Keratinocyte (primary cell): ENCODE measurements at regions not wholly inside any gene's neighbourhood (a gene's known extent, or its start where the extent isn't known, plus 50 kb on each side); places are given as distances from the start of the nearest gene placed in this dataset.

ENCODE experiments used
- DNase-seq: peaks from one replicate; pipeline ENCODE4 v3.0.0-alpha.2; 2011; ENCODE audit warnings: low read depth, missing footprints, low spot score
- FAIRE-seq: peaks from 2 replicates; lab custom pipeline; 2011; peaks lifted over from hg19 to GRCh38; lab: Jason Lieb, UNC
- H2AFZ ChIP-seq: 2 replicates; pipeline ENCODE4 v1.6.0; 2012; ENCODE audit warnings: low read length, control low read depth, inconsistent platforms; ENCODE audit not compliant: control insufficient read depth
- H3K27ac ChIP-seq: 2 replicates; pipeline ENCODE4 v1.5.1; 2011; ENCODE audit warnings: low read length; ENCODE audit not compliant: control insufficient read depth, insufficient read depth
- H3K27me3 ChIP-seq: 3 replicates; pipeline ENCODE4 v1.6.0; 2011; ENCODE audit warnings: low read length; ENCODE audit not compliant: control insufficient read depth, insufficient read depth; ENCODE audit errors: extremely low read depth
- H3K36me3 ChIP-seq, 2 experiments: 2 replicates in 1 of 2; 3 replicates in 1 of 2; pipeline ENCODE4 v1.5.1; 2011; ENCODE audit warnings: low read length in 2 of 2, mild to moderate bottlenecking in 1 of 2; ENCODE audit not compliant: control insufficient read depth in 2 of 2, insufficient read depth in 2 of 2; ENCODE audit errors: extremely low read depth in 1 of 2
- H3K4me1 ChIP-seq: 3 replicates; pipeline ENCODE4 v1.5.1; 2011; ENCODE audit warnings: low read length; ENCODE audit not compliant: control insufficient read depth, insufficient read depth; ENCODE audit errors: extremely low read depth
- H3K4me2 ChIP-seq: 3 replicates; pipeline ENCODE4 v1.6.0; 2011; ENCODE audit warnings: low read depth, low read length; ENCODE audit not compliant: control insufficient read depth, insufficient read depth; ENCODE audit errors: extremely low read depth
- H3K4me3 ChIP-seq, 3 experiments: fragments of 200-600 bp in 1 of 3; sonication (generic) in 1 of 3; 2 replicates in 2 of 3; 3 replicates in 1 of 3; pipeline ENCODE4 v1.5.1; 2011 to 2016; ENCODE audit warnings: low read length in 3 of 3, mild to moderate bottlenecking in 3 of 3, control low read depth in 2 of 3, inconsistent platforms in 1 of 3, low read depth in 1 of 3, mixed read lengths in 1 of 3, mixed run types in 1 of 3, moderate library complexity in 1 of 3; ENCODE audit not compliant: control insufficient read depth in 2 of 3, insufficient read depth in 2 of 3; ENCODE audit errors: extremely low read depth in 1 of 3
- H3K79me2 ChIP-seq: 2 replicates; pipeline ENCODE4 v1.6.0; 2012; ENCODE audit warnings: low read length; ENCODE audit not compliant: control insufficient read depth, insufficient read depth
- H3K9ac ChIP-seq: 3 replicates; pipeline ENCODE4 v1.6.0; 2011; ENCODE audit warnings: low read length; ENCODE audit not compliant: control insufficient read depth, insufficient read depth; ENCODE audit errors: extremely low read depth
- H3K9me1 ChIP-seq: 3 replicates; pipeline ENCODE4 v1.6.0; 2011; ENCODE audit warnings: low read length; ENCODE audit not compliant: control insufficient read depth, insufficient read depth; ENCODE audit errors: extremely low read depth
- H3K9me3 ChIP-seq: 2 replicates; pipeline ENCODE4 v1.5.1; 2012; ENCODE audit warnings: low read depth, low read length; ENCODE audit not compliant: control insufficient read depth
- H4K20me1 ChIP-seq: 3 replicates; pipeline ENCODE4 v1.6.0; 2011; ENCODE audit warnings: low read length; ENCODE audit not compliant: control insufficient read depth, insufficient read depth; ENCODE audit errors: extremely low read depth
- EZH2 ChIP-seq: IDR thresholded peaks from one replicate; pipeline ENCODE4 v1.6.1; 2012; ENCODE audit warnings: inconsistent platforms, mild to moderate bottlenecking, low read length, moderate library complexity
- dilution Hi-C: fragments of 300-500 bp; cut with MboI; formaldehyde crosslinking; loops from one replicate; pipeline ENCODE4 v1.7.0; 2020; ENCODE audit warnings: low sequenced_read_pairs; ENCODE audit not compliant: extremely low pct_ligation_motif_present
- TF ChIP-seq, protein P1 (sequence below), 3 experiments: IDR thresholded peaks in 1 of 3; conservative IDR thresholded peaks in 1 of 3; optimal IDR thresholded peaks in 1 of 3; 2 replicates in 2 of 3; 3 replicates in 1 of 3; pipeline versions ENCODE3 to v1.5.1; 2011; ENCODE audit warnings: low read length in 3 of 3, mild to moderate bottlenecking in 3 of 3, moderate library complexity in 2 of 3, control low read depth in 1 of 3, inconsistent platforms in 1 of 3; ENCODE audit not compliant: insufficient read depth in 2 of 3; ENCODE audit errors: extremely low read depth in 1 of 3

- Histone ChIP-seq H3K4me3 (no peak overlapping the region), H3K27me3 (no peaks in the 10 kb centered on the region), H3K4me1 (no peaks in the 10 kb centered on the region), H3K79me2 (no peaks in the 10 kb centered on the region), H3K9me3 (no peaks in the 10 kb centered on the region), H3K36me3 (no peaks in the 10 kb centered on the region), H4K20me1 (no peaks in the 10 kb centered on the region), H3K9me1 (no peaks in the 10 kb centered on the region), H3K4me2 (no peak overlapping the region), H2AFZ (no peak overlapping the region), H3K9ac (no peak overlapping the region), H3K27ac (no peak overlapping the region)
- no peak for TF ChIP-seq EZH2
- TF ChIP-seq, protein P1, sequence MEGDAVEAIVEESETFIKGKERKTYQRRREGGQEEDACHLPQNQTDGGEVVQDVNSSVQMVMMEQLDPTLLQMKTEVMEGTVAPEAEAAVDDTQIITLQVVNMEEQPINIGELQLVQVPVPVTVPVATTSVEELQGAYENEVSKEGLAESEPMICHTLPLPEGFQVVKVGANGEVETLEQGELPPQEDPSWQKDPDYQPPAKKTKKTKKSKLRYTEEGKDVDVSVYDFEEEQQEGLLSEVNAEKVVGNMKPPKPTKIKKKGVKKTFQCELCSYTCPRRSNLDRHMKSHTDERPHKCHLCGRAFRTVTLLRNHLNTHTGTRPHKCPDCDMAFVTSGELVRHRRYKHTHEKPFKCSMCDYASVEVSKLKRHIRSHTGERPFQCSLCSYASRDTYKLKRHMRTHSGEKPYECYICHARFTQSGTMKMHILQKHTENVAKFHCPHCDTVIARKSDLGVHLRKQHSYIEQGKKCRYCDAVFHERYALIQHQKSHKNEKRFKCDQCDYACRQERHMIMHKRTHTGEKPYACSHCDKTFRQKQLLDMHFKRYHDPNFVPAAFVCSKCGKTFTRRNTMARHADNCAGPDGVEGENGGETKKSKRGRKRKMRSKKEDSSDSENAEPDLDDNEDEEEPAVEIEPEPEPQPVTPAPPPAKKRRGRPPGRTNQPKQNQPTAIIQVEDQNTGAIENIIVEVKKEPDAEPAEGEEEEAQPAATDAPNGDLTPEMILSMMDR (optimal IDR thresholded peaks at IDR 0.05 in 1 of 3, IDR thresholded peaks at IDR 0.05 in 1 of 3, conservative IDR thresholded peaks at IDR 0.05 in 1 of 3; ENCODE audit: extremely low read depth in 1 of 3, insufficient read depth in 2 of 3, low read length in 3 of 3), result no peak
- FAIRE-seq (no peak), DNase-seq (no peak)
- dilution Hi-C loops, result no loop called here
These were observed 422.6 kb upstream of the ID2 start for GRCh38 chr2:8259106-8259840.

- Histone ChIP-seq H4K20me1 (no peaks in the 10 kb centered on the region), H3K27ac (no peak overlapping the region), H3K4me3 (no peak overlapping the region), H3K27me3 (no peaks in the 10 kb centered on the region), H3K4me1 (no peaks in the 10 kb centered on the region), H3K4me2 (no peak overlapping the region), H3K9me3 (no peaks in the 10 kb centered on the region), H3K9ac (no peak overlapping the region), H3K9me1 (no peaks in the 10 kb centered on the region), H3K36me3 (no peaks in the 10 kb centered on the region), H3K79me2 (no peaks in the 10 kb centered on the region), H2AFZ (no peak overlapping the region)
- TF ChIP-seq EZH2, result no peak
- TF ChIP-seq, protein P1 (optimal IDR thresholded peaks at IDR 0.05 in 1 of 3, IDR thresholded peaks at IDR 0.05 in 1 of 3, conservative IDR thresholded peaks at IDR 0.05 in 1 of 3; ENCODE audit: extremely low read depth in 1 of 3, insufficient read depth in 2 of 3, low read length in 3 of 3), result no peak
- FAIRE-seq (no peak), DNase-seq (no peak)
- dilution Hi-C loops, result no loop called here
These were observed 422.0 kb upstream of the ID2 start for GRCh38 chr2:8259841-8260178.
